MCF 10A (cell line): ENCODE measurements at regions not wholly inside any gene's neighbourhood (a gene's known extent, or its start where the extent isn't known, plus 50 kb on each side); places are given as distances from the start of the nearest gene placed in this dataset.
"Not testable (repeated sequence)": the region's sequence is repeated elsewhere in the genome, so short reads cannot be mapped to it uniquely, and the experiment has no call there.

Experiments used
- BruUV-seq: library from RNA; stranded (reverse); fragments of 400-500 nt; replicated peaks from 2 replicates; lab custom pipeline; 2021; lab: Mats Ljungman, UMichigan
- CTCF ChIA-PET: fragments of 300-600 bp; sonication (Branson Sonifier 250); formaldehyde crosslinking; extraction: SDS; loops from one replicate; lab custom pipeline; 2021; ENCODE audit warnings: antibody characterized with exemption, inconsistent platforms; lab: Yijun Ruan, JAX
- POLR2A ChIA-PET: fragments of 300-600, 350-650 bp; sonication (Branson Sonifier 250); formaldehyde crosslinking; extraction: SDS; loops from one replicate; lab custom pipeline; 2020; ENCODE audit warnings: antibody characterized with exemption, inconsistent platforms; lab: Yijun Ruan, JAX
- DNase-seq: peaks from one replicate; pipeline ENCODE4 v3.0.0-alpha.2; 2018; ENCODE audit not compliant: unreplicated experiment
- H3K27ac Mint-ChIP-seq: one replicate; pipeline ENCODE4 v1.8.0; 2022; ENCODE audit warnings: mild to moderate bottlenecking, low read depth, mixed read lengths; ENCODE audit not compliant: unreplicated experiment
- H3K27me3 Mint-ChIP-seq: one replicate; pipeline ENCODE4 v1.8.0; 2022; ENCODE audit warnings: mixed read lengths; ENCODE audit not compliant: insufficient read depth, unreplicated experiment
- H3K36me3 Mint-ChIP-seq: one replicate; pipeline ENCODE4 v1.8.0; 2022; ENCODE audit warnings: mild to moderate bottlenecking, moderate library complexity, mixed read lengths; ENCODE audit not compliant: insufficient read depth, unreplicated experiment
- H3K4me1 Mint-ChIP-seq: one replicate; pipeline ENCODE4 v1.8.0; 2022; ENCODE audit warnings: mixed read lengths; ENCODE audit not compliant: insufficient read depth, unreplicated experiment
- H3K4me3 Mint-ChIP-seq: one replicate; pipeline ENCODE4 v1.8.0; 2022; ENCODE audit warnings: mild to moderate bottlenecking, moderate library complexity, mixed read lengths; ENCODE audit not compliant: unreplicated experiment
- H3K9me3 Mint-ChIP-seq: one replicate; pipeline ENCODE4 v1.8.0; 2022; ENCODE audit warnings: mixed read lengths; ENCODE audit not compliant: unreplicated experiment
- CTCF ChIP-seq: fragments of 200-600 bp; IDR thresholded peaks from one replicate; pipeline ENCODE4 v1.8.0; 2022; ENCODE audit warnings: antibody characterized with exemption, mild to moderate bottlenecking; ENCODE audit not compliant: unreplicated experiment
- intact Hi-C: fragments of 100-400 bp; cut with micrococcal nuclease; formaldehyde crosslinking; loops from 2 replicates; pipeline ENCODE4 v1.14.1; 2022

GRCh38 chrX:35557916-35558315, 240.2 kb upstream of the MAGEB16 start:
- no peak for TF ChIP-seq CTCF
- Mint-ChIP-seq H3K27me3 (peaks cover 45% of the 10 kb centered on the region), H3K27ac (no peak overlapping the region), H3K4me3 (no peak overlapping the region), H3K4me1 (no peaks in the 10 kb centered on the region), H3K9me3 (no peaks in the 10 kb centered on the region), H3K36me3 (no peaks in the 10 kb centered on the region)
- BruUV-seq: no TSS peak
- ChIA-PET POLR2A (no interaction called here), CTCF (no interaction called here)
- no peak for DNase-seq
- intact Hi-C loops: no loop called here

GRCh38 chrX:35561985-35562384, 236.2 kb upstream of the MAGEB16 start:
- no peak for TF ChIP-seq CTCF
- Mint-ChIP-seq H3K27me3 (peaks cover 30% of the 10 kb centered on the region), H3K4me3 (no peak overlapping the region), H3K4me1 (no peaks in the 10 kb centered on the region), H3K36me3 (no peaks in the 10 kb centered on the region), H3K9me3 (no peaks in the 10 kb centered on the region), H3K27ac (no peak overlapping the region)
- no peak for DNase-seq
- intact Hi-C loops: no loop called here
- POLR2A ChIA-PET: no interaction called here
- CTCF ChIA-PET: interaction anchor here (1.3 kb wide), 1 partner anchor 12 kb away, joined by 4 read pairs; no protein-coding TSS in a partner anchor
- BruUV-seq: no TSS peak

- no peak overlapping the region for H3K27ac Mint-ChIP-seq
- H3K9me3 Mint-ChIP-seq: no peaks in the 10 kb centered on the region
- BruUV-seq: no TSS peak
- intact Hi-C loops: no loop called here
- no peaks in the 10 kb centered on the region for H3K36me3 Mint-ChIP-seq
- CTCF ChIA-PET: no interaction called here
- H3K4me1 Mint-ChIP-seq: no peaks in the 10 kb centered on the region
- H3K27me3 Mint-ChIP-seq: peaks cover 29% of the 10 kb centered on the region
- no peak overlapping the region for H3K4me3 Mint-ChIP-seq
- POLR2A ChIA-PET: no interaction called here
- DNase-seq: no peak
- no peak for TF ChIP-seq CTCF
Measured at GRCh38 chrX:35562395-35562794, 235.7 kb upstream of the MAGEB16 start.

GRCh38 chrX:35590210-35590609, 207.9 kb upstream of the MAGEB16 start:
- no TSS peak for BruUV-seq
- CTCF ChIA-PET: no interaction called here
- Mint-ChIP-seq H3K4me1 (no peaks in the 10 kb centered on the region), H3K27ac (no peak overlapping the region), H3K4me3 (no peak overlapping the region), H3K27me3 (peaks cover 21% of the 10 kb centered on the region), H3K36me3 (no peaks in the 10 kb centered on the region), H3K9me3 (peaks cover 7% of the 10 kb centered on the region)
- DNase-seq: no peak
- POLR2A ChIA-PET: no interaction called here
- intact Hi-C loops: no loop called here
- no peak for TF ChIP-seq CTCF

- POLR2A ChIA-PET, H3K9me3 Mint-ChIP-seq, DNase-seq, H3K4me3 Mint-ChIP-seq, H3K27ac Mint-ChIP-seq, H3K36me3 Mint-ChIP-seq, H3K4me1 Mint-ChIP-seq, intact Hi-C loops, BruUV-seq: not testable (repeated sequence)
- CTCF ChIA-PET: interaction anchor here (0.6 kb wide), 1 partner anchor 26 kb away, joined by 3 read pairs; no protein-coding TSS in a partner anchor
- peaks cover 20% of the 10 kb centered on the region for H3K27me3 Mint-ChIP-seq
Measured at GRCh38 chrX:35611562-35611961, 186.6 kb upstream of the MAGEB16 start.
